Trophoblast cell (in vitro differentiated cells and primary cell): ENCODE measurements at regions not wholly inside any gene's neighbourhood (a gene's known extent, or its start where the extent isn't known, plus 50 kb on each side); places are given as distances from the start of the nearest gene placed in this dataset.
A peak's percentile ranks its signal among the peaks of the same experiment; 100 is the strongest.

Experiments
- DNase-seq, 2 donors: peaks; one replicate each; pipeline ENCODE4 v3.0.0-alpha.2; 2016
- H2AFZ ChIP-seq: 2 replicates; pipeline ENCODE4 v1.6.1; 2013; ENCODE audit warnings: low read length, moderate library complexity, mild to moderate bottlenecking; ENCODE audit not compliant: insufficient read depth, poor library complexity
- H2AK5ac ChIP-seq: 2 replicates; pipeline ENCODE4 v1.6.1; 2013; ENCODE audit warnings: mild to moderate bottlenecking, low read length
- H2BK120ac ChIP-seq: 2 replicates; pipeline ENCODE4 v1.6.1; 2013; ENCODE audit warnings: low read length, mild to moderate bottlenecking, moderate library complexity; ENCODE audit not compliant: insufficient read depth, poor library complexity
- H2BK12ac ChIP-seq: 2 replicates; pipeline ENCODE4 v1.6.1; 2013; ENCODE audit warnings: mild to moderate bottlenecking, low read length, moderate library complexity
- H2BK5ac ChIP-seq: 2 replicates; pipeline ENCODE4 v1.6.1; 2013; ENCODE audit warnings: low read length, low read depth, moderate library complexity, mild to moderate bottlenecking; ENCODE audit not compliant: poor library complexity
- H3K14ac ChIP-seq: 2 replicates; pipeline ENCODE4 v1.6.1; 2013; ENCODE audit warnings: mild to moderate bottlenecking, low read length
- H3K18ac ChIP-seq: 2 replicates; pipeline ENCODE4 v1.6.1; 2013; ENCODE audit warnings: mild to moderate bottlenecking, low read length
- H3K23ac ChIP-seq: 2 replicates; pipeline ENCODE4 v1.6.1; 2013; ENCODE audit warnings: low read length
- H3K27ac ChIP-seq: 2 replicates; pipeline ENCODE4 v1.5.1; 2013; ENCODE audit warnings: low read depth, mild to moderate bottlenecking, inconsistent platforms, low read length, moderate library complexity
- H3K27me3 ChIP-seq: 2 replicates; pipeline ENCODE4 v1.6.1; 2013; ENCODE audit warnings: inconsistent platforms, mild to moderate bottlenecking, low read length, moderate library complexity; ENCODE audit not compliant: insufficient read depth
- H3K36me3 ChIP-seq, 2 experiments: 1 replicate in 1 of 2; 2 replicates in 1 of 2; pipeline ENCODE4 v1.6.1; 2013; ENCODE audit warnings: low read length in 2 of 2, mild to moderate bottlenecking in 2 of 2, moderate library complexity in 1 of 2; ENCODE audit not compliant: insufficient read depth in 2 of 2, control insufficient read depth in 1 of 2
- H3K4ac ChIP-seq: 2 replicates; pipeline ENCODE4 v1.6.1; 2013; ENCODE audit warnings: low read depth, mild to moderate bottlenecking, low read length, moderate library complexity
- H3K4me1 ChIP-seq, 2 experiments: 1 replicate in 1 of 2; 2 replicates in 1 of 2; pipeline ENCODE4 v1.6.1; 2013; ENCODE audit warnings: low read length in 2 of 2, mild to moderate bottlenecking in 2 of 2, moderate library complexity in 1 of 2; ENCODE audit not compliant: insufficient read depth in 2 of 2, control insufficient read depth in 1 of 2
- H3K4me2 ChIP-seq: 2 replicates; pipeline ENCODE4 v1.6.1; 2013; ENCODE audit warnings: inconsistent platforms, mild to moderate bottlenecking, low read length, moderate library complexity
- H3K4me3 ChIP-seq: 2 replicates; pipeline ENCODE4 v1.5.1; 2013; ENCODE audit warnings: mild to moderate bottlenecking, low read depth, low read length, inconsistent platforms
- H3K79me1 ChIP-seq: one replicate; pipeline ENCODE4 v1.6.1; 2013; ENCODE audit warnings: low read length
- H3K79me2 ChIP-seq: 2 replicates; pipeline ENCODE4 v1.6.1; 2013; ENCODE audit warnings: low read length, mild to moderate bottlenecking; ENCODE audit not compliant: control insufficient read depth, insufficient read depth, poor library complexity
- H3K9ac ChIP-seq: 2 replicates; pipeline ENCODE4 v1.6.1; 2013; ENCODE audit warnings: mild to moderate bottlenecking, low read length
- H3K9me3 ChIP-seq: 2 replicates; pipeline ENCODE4 v1.6.1; 2013; ENCODE audit warnings: low read depth, mild to moderate bottlenecking, control low read depth, inconsistent platforms, low read length; ENCODE audit not compliant: insufficient read depth
- H4K12ac ChIP-seq: 2 replicates; pipeline ENCODE4 v1.6.1; 2013; ENCODE audit warnings: low read depth, mild to moderate bottlenecking, low read length, moderate library complexity
- H4K8ac ChIP-seq: 2 replicates; pipeline ENCODE4 v1.6.1; 2013; ENCODE audit warnings: low read depth, mild to moderate bottlenecking, low read length, moderate library complexity
- H4K91ac ChIP-seq: one replicate; pipeline ENCODE4 v1.6.1; 2013; ENCODE audit warnings: low read depth, mild to moderate bottlenecking, low read length, moderate library complexity
- WGBS: extraction: QIAGEN DNeasy Blood & Tissue Kit; methylation state at CpG from one replicate; pipeline ENCODE4 v1.1.7; 2013; ENCODE audit warnings: missing lambda C conversion rate; ENCODE audit not compliant: insufficient read length, insufficient coverage; ENCODE audit errors: extremely low coverage; 5-methylcytosine and 5-hydroxymethylcytosine counted together

DNA sequence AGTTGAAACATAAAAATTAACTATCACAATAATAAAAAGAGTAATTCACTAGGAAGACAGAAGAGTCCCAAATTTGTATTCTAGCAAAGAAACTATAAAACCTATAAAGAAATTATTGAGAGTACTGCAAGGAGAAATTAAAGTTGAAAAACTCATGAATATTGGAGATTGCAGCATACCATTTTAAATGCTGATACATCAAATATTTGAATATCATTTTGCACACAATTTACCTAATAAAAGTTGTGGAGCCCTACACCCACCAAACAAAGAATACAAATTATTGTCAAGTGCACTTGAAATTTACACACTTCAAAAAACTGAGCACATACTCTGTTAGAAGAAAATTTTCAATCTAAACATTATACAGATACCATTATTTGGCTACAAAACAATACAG is 531.6 kb upstream of the SMIM21 start:
- no peak overlapping the region for H2BK12ac ChIP-seq
- H3K9me3 ChIP-seq: no peaks in the 10 kb centered on the region
- no peak for DNase-seq
- no peak overlapping the region for H3K9ac ChIP-seq
- no peak overlapping the region for H3K14ac ChIP-seq
- H4K91ac ChIP-seq: no peak overlapping the region
- no peak overlapping the region for H2BK5ac ChIP-seq
- H3K4me3 ChIP-seq: no peak overlapping the region
- H4K12ac ChIP-seq: no peak overlapping the region
- H2BK120ac ChIP-seq: no peak overlapping the region
- H3K27me3 ChIP-seq: no peaks in the 10 kb centered on the region
- H2AK5ac ChIP-seq: no peak overlapping the region
- H3K4ac ChIP-seq: no peak overlapping the region
- no peak overlapping the region for H3K18ac ChIP-seq
- H3K79me2 ChIP-seq: no peaks in the 10 kb centered on the region
- no peak overlapping the region for H3K4me2 ChIP-seq
- no peak overlapping the region for H4K8ac ChIP-seq
- H3K79me1 ChIP-seq: no peaks in the 10 kb centered on the region
- H3K4me1 ChIP-seq: no peaks in the 10 kb centered on the region
- H3K36me3 ChIP-seq: no peaks in the 10 kb centered on the region
- no peak overlapping the region for H2AFZ ChIP-seq
- H3K27ac ChIP-seq: no peak overlapping the region
- no peak overlapping the region for H3K23ac ChIP-seq

- Histone ChIP-seq H3K14ac (no peak overlapping the region), H4K8ac (no peak overlapping the region), H2AK5ac (no peak overlapping the region), H3K79me2 (no peaks in the 10 kb centered on the region), H2BK5ac (no peak overlapping the region), H2AFZ (no peak overlapping the region), H4K12ac (no peak overlapping the region), H2BK12ac (no peak overlapping the region), H3K4ac (no peak overlapping the region), H2BK120ac (no peak overlapping the region), H3K36me3 (no peaks in the 10 kb centered on the region), H3K4me3 (no peak overlapping the region), H3K4me2 (no peak overlapping the region), H3K79me1 (no peaks in the 10 kb centered on the region), H3K27me3 (no peaks in the 10 kb centered on the region), H4K91ac (no peak overlapping the region), H3K9me3 (no peaks in the 10 kb centered on the region), H3K23ac (no peak overlapping the region), H3K4me1 (no peaks in the 10 kb centered on the region), H3K9ac (no peak overlapping the region), H3K18ac (no peak overlapping the region), H3K27ac (no peak overlapping the region)
- peak in 1 of 2 donors; percentile 4 for DNase-seq
- no CpG with 5 or more reads among the region's 1 CpG for WGBS
These were observed 531.2 kb upstream of the SMIM21 start for GRCh38 chr18:75958683-75959082.

GRCh38 chr18:75945265-75945933 is 517.9 kb upstream of the SMIM21 start:
- Histone ChIP-seq H2BK5ac (no peak overlapping the region), H3K9ac (no peak overlapping the region), H3K4me3 (no peak overlapping the region), H3K27ac (no peak overlapping the region), H3K9me3 (peaks cover 5% of the 10 kb centered on the region), H3K79me1 (no peaks in the 10 kb centered on the region), H3K23ac (no peak overlapping the region), H3K36me3 (no peaks in the 10 kb centered on the region), H2AK5ac (no peak overlapping the region), H4K12ac (no peak overlapping the region), H3K27me3 (no peaks in the 10 kb centered on the region), H4K8ac (no peak overlapping the region), H3K4ac (no peak overlapping the region), H3K18ac (no peak overlapping the region), H3K4me1 (no peaks in the 10 kb centered on the region), H4K91ac (no peak overlapping the region), H2BK120ac (no peak overlapping the region), H3K14ac (no peak overlapping the region), H2AFZ (no peak overlapping the region), H3K79me2 (no peaks in the 10 kb centered on the region), H2BK12ac (no peak overlapping the region), H3K4me2 (no peak overlapping the region)
- DNase-seq: no peak
- no CpG with 5 or more reads among the region's 5 CpGs for WGBS

DNA sequence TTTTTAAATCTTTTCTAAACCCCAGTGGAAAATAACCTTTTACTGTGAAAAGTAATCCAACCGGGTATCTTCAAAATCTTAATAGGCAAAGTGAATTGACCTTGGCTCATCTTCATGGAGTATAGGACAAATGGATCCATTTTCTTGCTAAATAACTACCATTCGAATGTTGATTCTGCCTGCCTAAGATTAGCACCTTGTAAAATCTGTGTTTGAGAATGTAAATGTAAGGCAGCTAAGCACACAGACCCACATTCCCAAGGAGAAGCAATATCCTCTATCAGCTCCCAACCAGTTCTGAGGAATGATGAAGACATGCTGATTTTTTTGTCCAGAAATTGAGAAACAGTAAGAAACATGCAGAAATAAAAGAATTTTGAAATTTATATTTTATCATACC is 509.8 kb upstream of the SMIM21 start:
- Histone ChIP-seq H4K91ac (no peak overlapping the region), H4K8ac (no peak overlapping the region), H3K14ac (no peak overlapping the region), H2BK5ac (no peak overlapping the region), H3K4me2 (no peak overlapping the region), H2AFZ (no peak overlapping the region), H3K79me2 (no peaks in the 10 kb centered on the region), H2BK120ac (no peak overlapping the region), H2AK5ac (no peak overlapping the region), H4K12ac (no peak overlapping the region), H3K79me1 (no peaks in the 10 kb centered on the region), H3K4ac (no peak overlapping the region), H3K4me1 (no peaks in the 10 kb centered on the region), H3K18ac (no peak overlapping the region), H2BK12ac (no peak overlapping the region), H3K4me3 (no peak overlapping the region), H3K9ac (no peak overlapping the region), H3K27ac (no peak overlapping the region), H3K27me3 (no peaks in the 10 kb centered on the region), H3K36me3 (no peaks in the 10 kb centered on the region), H3K9me3 (peaks cover 1% of the 10 kb centered on the region), H3K23ac (no peak overlapping the region)
- WGBS: no CpG with 5 or more reads among the region's 2 CpGs
- DNase-seq: no peak
